Ramos (cell line): ENCODE measurements at regions not wholly inside any gene's neighbourhood (a gene's known extent, or its start where the extent isn't known, plus 50 kb on each side); places are given as distances from the start of the nearest gene placed in this dataset.

Source experiments
- in situ Hi-C: fragments of 300-500 bp; cut with MboI; formaldehyde crosslinking; loops from one replicate; pipeline ENCODE4 v1.14.3; 2022; ENCODE audit warnings: low sequenced_read_pairs; ENCODE audit not compliant: unreplicated experiment

GRCh38 chr2:180057706-180058412, 50.8 kb upstream of the CWC22 start:
- in situ Hi-C loops, result no loop called here
